HG02588 (cell line): ENCODE measurements at regions not wholly inside any gene's neighbourhood (a gene's known extent, or its start where the extent isn't known, plus 50 kb on each side); places are given as distances from the start of the nearest gene placed in this dataset.

ENCODE experiments used
- ATAC-seq: cut with Tn5 transposase; IDR thresholded peaks from one replicate; pipeline ENCODE4 v1.9.1; 2021; ENCODE audit warnings: mild to moderate bottlenecking, moderate library complexity; ENCODE audit not compliant: unreplicated experiment

DNA sequence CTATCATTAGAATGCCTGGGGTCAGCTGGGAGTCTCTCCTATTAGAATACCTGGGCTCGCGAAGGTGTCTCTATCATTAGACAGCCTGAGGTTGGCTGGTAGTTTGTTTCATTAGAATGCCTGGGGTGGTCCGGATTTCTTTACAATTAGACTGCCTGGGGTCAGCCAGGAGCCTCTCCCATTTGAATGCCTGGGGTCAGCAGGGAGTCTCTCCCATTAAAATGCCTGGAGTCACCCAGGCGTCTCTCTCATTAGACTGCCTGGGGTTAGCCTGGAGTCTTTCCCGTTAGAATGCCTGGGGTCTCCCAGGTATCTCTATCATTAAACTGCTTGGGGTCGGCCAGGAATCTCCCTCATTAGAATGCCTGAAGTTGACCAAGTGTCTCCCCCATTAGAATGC is 1458.3 kb downstream of the UQCRFS1 start:
- no peak for ATAC-seq

DNA sequence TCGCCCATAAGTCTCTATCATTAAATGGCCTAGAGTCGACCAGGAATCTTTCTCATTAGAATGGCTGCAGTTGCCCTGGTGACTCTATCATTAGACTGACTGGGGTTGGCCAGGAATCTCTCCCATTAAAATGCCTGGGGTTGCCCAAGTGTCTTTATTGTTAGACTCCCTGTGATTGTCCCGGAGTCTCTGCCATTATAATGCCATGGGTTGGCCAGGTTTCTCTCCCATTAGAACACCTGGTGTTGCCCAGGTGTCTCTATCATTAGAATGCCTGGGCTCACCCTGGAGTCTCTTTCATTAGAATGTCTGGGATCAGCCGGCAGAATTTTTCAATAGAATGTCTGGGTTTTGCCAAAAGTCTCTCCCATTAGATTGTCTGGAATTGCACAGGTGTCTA is 1459.3 kb downstream of the UQCRFS1 start:
- ATAC-seq: no peak

DNA sequence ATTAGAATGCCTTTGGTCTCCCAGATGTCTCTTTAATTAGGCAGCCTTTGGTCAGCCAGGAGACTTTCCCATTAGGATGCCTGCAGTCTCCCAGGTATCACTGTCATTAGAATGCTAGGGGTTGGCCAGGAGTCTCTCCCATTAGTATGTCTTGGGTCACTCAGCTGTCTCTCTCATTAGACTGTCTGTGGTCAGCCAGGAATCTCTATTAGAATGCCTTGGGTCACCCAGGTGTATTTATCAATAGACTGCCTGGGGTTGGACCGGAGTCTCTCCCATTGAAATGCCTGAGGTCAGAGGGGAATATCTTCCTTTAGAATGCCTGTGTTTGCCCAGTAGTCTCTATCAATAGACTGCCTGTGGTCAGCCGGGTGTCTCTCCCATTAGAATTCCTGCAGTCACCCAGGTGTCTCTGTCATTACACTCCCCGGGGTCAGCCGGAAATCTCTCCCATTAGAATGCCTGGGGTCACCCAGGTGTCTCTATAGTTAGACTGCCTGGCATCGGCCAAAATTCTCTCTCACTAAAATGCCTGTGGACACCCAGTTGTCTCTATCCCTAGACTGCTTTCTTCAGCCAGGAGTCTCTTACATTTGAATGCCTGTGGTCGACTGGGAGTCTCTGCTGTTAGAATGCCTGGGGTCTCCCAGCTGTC is 1460.3 kb downstream of the UQCRFS1 start:
- no peak for ATAC-seq

DNA sequence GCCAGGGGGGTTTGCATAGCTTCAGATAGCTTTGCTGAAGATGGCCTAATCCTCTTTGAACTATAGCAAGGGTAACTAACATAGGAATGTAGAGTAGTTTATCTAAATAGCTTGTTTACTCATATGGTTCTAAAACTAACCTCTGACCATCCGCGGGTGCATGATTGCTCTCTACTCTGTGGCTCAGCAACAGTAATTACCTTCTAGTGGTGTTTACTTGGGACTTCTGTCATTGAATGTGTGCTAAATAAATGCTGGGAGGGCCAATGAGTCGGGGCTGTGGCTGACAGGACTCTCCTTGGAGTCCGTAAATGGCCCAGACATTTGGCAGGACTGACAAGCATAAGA is 1461.9 kb downstream of the UQCRFS1 start:
- ATAC-seq: no peak

DNA sequence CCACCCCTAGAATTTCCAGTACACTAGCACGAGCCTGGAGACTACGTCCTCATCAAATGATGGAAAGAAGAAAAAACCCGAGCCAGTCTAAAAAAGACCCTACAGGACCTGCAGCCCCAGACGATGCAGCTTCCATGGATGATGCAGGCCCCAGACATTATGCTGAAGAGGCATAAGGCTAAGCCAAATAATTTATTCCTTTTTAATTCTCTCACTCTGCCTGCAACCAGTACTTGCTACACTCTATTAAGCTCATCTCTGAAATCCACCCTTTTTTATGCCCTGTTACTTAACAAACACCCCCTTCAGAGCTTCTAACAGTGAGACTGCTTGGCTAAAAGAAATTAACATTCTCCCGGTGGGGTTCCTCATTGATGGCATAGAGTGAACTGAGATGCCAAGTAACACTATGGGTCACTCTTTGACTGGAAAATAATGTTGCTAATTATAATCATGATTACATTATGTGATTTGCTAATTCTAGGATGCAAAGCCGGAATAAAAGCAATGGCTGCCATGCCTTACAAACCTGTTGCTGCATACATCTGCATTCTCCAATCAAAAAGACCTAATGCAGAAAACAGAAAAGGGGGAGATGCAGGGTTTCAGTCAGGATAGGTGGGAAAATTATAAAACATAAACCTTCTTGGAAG is 1462.4 kb downstream of the UQCRFS1 start:
- no peak for ATAC-seq

DNA sequence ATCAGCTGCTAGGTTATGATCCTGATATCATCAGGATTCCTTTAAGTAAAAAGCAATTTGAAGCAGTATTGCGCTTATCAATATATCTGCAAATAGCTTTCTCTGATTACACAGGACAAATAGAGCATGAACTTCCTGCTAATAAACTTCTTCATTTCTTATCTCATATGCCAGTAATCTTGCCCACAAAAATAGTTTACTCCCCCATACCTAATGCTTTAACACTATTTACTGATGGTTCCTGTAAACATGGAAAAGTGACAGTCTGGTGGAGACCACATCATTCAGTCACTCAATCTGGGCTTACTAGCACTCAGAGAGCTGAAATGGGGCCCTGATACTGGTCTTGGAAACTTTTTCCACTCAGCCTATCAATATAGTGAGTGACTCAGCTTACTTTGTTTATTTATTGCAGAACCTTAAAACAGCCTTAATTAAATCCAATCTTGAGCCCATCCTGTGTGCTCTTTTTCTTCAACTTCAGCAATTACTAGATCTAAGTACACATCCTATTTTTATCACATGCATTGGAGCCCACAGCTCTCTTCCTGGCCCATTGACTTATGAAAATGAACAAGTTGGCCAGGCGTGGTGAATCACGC is 1464.3 kb downstream of the UQCRFS1 start:
- ATAC-seq: no peak

DNA sequence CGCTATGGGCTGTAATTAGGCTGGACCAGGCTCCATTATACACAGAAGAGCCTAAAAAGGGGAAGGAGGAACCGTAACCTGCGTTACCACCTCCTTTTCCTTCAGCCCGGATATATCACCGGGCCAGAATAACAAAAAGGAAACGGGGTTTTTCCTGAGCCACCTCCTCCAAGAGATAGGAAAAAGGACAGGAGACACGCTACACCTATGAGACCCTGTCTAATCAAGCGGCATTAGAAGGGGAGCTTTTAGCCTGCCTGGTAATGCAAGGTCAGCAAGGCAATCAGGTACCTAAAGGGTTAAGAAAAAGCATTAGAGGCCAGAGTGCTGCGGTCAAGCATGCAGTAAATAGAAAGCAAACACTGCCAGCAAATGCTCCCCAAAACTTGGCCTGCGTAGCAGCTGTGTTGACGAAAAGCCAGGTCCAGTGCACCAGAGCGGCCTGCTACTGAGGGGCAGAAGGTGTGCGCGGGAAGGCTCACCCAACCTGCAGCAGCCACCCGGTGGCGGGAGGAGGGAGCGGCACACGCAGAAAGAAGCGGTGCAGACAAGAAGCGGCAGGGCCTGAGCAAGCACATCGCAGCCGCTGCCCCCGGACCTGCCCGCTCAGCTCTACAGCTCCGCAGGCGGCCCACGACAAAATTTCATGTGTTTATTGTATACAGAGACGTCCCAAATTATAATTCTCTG is 1466.1 kb downstream of the UQCRFS1 start:
- ATAC-seq: no peak

DNA sequence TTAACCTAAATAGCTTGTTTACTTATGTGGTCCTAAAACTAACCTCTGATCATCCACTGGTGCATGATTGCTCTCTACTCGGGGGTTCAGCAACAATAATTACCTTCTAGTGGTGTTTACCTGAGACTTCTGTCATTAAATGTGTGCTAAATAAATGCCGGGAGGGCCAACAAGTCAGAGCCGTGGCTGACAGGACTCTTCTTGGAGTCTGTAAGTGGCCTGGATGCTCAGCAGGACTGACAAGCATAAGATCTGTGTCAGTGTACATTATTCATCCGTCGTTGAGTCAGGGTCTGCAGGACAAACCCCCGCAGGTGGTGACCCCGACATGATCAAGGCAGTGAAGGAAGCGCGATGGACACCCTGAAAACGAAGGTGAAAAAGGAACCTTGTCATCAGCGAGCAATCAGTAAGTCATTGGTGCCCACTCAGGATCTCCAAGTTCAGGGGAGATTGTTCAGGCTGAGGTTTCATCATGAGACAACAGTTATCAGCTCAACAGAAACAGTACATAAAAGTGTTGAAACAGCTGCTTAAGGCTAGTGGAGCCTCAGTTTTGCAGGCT is 1466.9 kb downstream of the UQCRFS1 start:
- ATAC-seq: no peak

DNA sequence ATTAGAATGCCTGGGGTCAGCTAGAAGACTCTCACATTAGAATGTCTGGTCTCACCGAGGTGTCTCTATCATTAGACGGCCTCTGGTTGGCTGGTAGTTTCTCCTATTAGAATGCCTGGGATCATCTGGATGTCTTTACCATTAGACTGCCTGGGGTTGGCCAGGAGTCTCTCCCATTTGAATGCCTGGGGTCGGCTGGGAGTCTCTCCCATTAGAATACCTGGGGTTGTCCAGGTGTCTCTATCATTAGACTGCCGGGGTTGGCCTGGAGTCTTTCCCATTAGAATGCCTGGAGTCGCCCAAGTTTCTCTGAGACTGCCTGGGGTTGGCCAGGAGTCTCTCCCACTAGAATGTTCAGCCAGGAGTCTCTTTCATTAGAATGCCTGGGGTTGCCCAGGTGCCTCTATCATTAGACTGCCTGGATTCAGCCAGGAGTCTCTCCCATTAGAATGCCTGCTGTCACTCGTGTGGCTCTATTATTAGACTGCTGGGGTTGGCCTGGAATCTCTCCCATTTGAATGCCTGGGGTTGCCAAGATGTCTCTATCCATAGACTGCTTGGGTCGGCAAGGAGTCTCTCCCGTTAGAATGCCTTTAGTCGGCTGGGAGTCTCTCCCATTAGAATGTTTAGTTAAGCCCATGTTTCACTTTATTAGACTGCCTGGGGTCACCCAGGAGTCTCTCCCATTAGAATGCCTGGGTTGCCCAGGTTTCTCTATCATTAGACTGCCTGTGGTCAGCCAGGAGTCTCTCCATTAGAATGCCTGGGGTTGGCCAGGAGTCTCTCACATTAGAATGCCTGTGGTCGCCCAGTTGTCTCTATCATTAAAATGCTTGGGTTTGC is 1467.8 kb downstream of the UQCRFS1 start:
- no peak for ATAC-seq

DNA sequence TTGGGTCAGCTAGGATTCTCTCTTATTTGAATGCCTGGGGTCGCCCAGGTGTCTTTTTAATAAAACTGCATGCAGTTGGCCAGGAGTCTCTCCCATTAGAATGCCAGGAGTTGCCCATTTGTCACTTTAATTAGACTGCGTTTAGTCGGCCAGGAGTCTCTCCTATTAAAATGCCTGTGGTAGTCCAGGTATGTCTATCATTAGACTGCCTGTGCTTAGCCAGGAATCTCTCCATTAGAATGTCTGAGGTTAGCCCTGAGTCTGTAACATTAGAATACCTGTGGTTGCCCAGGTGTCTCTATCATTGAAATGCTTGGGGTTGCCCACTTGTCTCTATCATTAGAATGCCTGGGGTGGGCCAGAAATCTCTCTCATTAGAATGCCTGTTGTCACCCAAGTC is 1470.9 kb downstream of the UQCRFS1 start:
- ATAC-seq: no peak

DNA sequence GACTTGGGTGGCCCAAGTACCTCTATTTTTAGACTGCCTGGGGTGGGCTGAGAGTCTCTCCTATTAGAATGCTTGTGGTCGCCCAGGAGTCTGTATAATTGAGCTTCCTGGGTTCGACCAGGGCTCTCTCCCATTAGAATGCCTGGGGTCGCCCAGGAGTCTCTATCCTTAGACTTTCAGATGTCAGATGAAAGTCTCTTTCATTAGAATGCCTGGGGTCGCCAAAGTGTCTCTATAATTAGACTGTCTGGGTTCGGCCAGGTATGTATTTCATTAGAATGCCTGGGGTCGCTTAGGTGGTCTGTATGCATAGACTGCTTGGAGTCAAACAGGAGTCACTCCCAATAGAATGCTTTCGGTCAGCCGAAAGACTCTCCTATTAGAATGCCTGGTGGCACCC is 1471.7 kb downstream of the UQCRFS1 start:
- no peak for ATAC-seq

DNA sequence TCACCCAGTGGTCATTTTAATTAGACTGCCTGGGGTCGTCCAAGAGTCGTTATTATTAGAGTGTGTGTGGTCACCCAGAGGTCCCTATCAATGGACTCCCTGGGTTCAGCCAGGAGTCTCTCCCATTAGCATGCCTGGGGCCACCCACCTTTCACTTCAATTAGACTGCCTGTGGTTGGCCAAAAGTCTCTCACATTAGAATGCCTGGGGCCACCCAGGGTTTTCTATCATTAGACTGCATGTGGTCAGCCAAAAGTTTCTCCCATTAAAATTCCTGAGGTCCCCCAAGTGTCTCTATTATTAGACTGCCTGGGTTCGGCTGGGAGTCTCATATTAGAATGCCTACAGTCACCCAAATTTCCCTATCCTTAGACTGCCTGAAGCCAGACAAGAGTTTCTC is 1472.6 kb downstream of the UQCRFS1 start:
- ATAC-seq: no peak

DNA sequence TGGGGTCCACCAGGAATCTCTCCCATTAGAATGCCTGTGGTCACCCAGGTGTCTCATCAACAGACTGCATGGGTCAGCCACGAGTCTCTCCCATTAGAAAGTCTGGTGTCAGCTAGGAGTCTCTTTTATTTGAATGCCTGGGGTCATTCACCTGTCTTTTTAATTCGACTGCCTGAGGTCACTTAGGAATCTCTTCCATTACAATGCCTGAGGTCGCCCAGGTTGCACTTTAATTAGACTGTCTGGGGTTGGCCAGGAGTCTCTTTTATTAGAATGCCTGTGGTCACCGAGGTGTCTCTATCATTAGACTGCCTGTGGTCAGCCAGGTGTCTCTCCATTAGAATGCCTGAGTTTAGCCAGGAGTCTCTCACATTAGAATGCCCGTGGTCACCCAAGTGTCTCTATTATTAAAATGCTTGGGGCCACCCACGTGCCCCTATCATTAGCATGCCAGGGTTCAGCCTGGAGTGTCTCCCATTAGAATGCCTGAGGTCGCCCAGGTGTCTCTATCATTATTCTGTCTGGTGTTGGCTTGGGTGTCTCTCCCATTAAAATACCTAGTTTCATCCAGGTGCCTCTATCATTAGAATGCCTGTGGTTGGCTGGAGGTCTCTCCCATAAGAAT is 1474.3 kb downstream of the UQCRFS1 start:
- ATAC-seq: no peak

DNA sequence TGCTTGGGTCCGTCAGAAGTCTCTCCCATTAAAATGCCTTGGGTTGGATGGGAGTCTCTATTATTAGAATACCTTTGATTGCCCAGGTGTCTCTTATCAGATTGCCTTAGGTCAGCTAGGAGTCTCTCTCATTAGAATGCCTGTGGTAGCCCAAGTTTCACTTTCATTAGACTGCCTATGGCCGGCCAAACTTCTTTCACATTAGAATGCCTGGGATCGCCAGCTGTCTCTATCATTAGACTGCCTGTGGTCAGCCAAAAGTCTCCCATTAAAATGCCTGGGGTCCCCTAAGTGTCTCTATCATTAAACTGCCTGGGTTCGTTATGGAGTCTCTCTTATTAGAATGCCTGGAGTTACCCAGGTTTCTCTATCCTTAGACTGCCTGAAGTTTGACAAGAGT is 1476.7 kb downstream of the UQCRFS1 start:
- ATAC-seq: no peak

DNA sequence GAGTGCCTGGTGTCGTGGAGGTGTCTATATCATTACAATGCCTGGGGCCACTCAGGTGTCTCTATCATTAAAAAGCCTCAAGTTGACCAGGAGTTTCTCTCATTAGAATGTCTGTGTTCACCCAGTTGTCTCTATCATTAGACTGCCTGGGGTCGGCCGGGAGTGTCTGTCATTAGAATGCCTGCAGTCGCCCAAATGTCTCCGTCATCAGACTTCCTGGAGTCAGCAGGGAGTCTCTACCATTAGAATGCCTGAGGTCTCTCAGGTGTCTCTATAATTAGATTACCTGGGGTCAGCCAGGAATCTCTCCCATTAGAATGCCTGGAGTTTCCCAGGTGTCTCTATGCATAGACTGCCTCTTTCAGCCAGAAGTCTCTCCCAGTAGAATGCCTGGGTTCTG is 1477.6 kb downstream of the UQCRFS1 start:
- no peak for ATAC-seq

DNA sequence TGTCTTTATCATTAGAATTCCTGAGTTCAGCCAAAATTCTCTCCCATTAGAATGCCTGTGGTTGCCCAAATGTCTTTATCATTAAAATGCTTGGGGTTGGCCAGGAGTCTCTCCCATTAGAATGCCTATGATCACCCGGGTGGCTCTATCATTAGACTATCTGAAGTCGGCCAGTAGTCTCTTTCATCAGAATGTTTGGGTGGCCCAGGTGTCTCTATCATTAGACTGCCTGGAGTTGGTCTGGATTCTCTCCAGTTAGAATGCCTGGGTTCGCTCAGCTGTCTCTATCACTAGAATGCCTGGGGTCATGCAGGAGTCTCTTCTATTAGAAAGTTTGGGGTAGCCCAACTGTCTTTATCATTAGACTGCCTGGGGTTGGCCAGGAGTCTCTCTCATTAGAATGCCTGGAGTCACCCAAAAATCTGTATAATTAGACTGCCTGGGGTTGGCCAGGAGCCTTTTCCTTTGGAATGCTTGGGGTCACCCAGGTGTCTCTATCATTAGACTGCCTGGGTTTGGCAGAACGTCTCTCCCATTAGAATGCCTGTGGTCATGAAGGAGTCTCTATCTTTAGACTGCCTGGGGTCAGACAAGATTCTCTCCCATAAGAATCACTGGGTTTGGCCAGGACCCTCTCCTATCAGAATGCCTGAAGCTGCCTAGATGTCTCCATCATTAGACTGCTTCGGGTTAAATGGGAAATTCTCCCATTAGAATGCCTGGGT is 1478.3 kb downstream of the UQCRFS1 start:
- no peak for ATAC-seq

DNA sequence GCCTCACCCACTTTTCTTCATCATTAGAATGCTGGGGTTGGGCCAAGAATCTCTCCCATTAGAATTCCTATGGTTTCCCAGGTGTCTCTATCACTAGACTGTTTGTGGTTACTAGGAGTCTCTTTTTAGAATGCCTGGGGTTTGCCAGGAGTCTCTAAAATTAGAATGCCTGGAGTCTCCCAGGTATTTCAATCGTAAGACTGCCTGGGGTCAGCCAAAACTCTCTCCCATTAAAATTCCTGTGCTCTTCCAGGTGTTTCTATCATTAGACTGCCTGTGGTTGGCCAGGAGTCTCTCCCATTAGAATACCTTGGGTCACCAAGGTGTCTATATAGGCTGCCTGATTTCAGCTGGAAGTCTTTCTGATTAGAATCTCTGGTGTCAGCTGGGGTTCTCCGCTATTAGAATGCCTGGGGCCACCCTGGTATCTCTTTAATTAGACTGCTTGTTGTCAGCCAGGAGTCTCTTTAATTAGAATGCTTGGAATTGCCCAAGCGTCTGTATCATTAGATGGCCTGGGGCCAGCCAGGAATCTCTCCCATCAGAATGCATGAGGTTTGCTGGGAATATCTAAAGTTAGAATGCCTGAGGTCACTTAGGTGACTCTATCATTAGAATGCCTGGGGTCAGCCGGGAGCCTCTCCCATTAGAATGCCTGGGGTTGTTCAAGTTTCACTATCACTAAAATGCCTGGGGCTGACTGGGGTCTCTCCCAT is 1479.2 kb downstream of the UQCRFS1 start:
- no peak for ATAC-seq

DNA sequence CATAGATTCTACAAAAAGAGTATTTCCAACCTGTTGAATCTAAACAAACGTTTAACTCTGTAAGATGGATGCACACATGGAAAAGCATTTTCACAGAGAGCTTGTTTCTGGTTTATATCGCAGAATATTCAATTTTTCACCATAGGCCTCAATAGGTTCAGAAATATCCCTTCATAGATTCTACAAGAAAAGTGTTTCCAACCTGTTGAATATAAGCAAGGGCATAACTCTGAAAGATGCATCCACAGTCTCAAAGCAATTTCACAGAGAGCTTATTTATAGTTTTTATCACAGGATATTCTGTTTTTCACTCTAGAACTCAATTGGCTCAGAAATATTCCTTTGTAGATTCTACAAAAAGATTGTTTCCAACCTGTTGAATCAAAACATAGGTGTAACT is 1483.6 kb downstream of the UQCRFS1 start:
- ATAC-seq: no peak

DNA sequence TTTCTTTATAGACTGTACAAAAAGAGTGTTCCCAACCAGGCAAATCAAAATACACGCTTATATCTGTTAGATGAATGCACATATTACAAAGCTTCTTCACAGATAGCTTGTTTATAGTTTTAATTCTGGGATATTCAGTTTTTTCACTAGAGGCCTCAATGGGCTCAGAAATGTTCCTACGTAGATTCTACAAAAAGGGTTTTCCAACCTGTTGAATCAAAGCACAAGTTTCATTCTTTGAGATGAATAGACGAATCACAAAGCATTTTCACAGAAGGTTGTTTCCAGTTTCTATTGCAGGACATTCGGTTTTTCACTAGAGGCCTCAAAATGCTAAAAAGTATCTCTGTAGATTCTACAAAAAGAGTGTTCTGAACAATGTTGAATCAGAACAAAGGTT is 1490.3 kb downstream of the UQCRFS1 start:
- ATAC-seq: no peak
